CD4-positive, alpha-beta T cell treated with Interleukin-15 for 4 hours (primary cell): ENCODE measurements at regions not wholly inside any gene's neighbourhood (a gene's known extent, or its start where the extent isn't known, plus 50 kb on each side); places are given as distances from the start of the nearest gene placed in this dataset.

Experiments used
- DNase-seq: peaks from one replicate; pipeline ENCODE4 v3.0.0-alpha.2; 2020; ENCODE audit warnings: low spot score

- DNase-seq: no peak
Measured at GRCh38 chr21:35116777-35117176, 67.7 kb upstream of the RUNX1 start.

GRCh38 chr21:35113064-35113463 lies 64.0 kb upstream of the RUNX1 start:
- no peak for DNase-seq

- no peak for DNase-seq
Measured at GRCh38 chr21:35111321-35111930, 62.3 kb upstream of the RUNX1 start.

- no peak for DNase-seq
Measured at GRCh38 chr21:35108887-35109286, 59.8 kb upstream of the RUNX1 start.

GRCh38 chr21:35107520-35107919 lies 58.4 kb upstream of the RUNX1 start:
- no peak for DNase-seq

GRCh38 chr21:35106246-35106835 lies 57.2 kb upstream of the RUNX1 start:
- no peak for DNase-seq

- DNase-seq: peak; percentile 13
Measured at GRCh38 chr21:35102488-35103371, 53.6 kb upstream of the RUNX1 start.

- DNase-seq: no peak
Measured at GRCh38 chr21:35100349-35100811, 51.3 kb upstream of the RUNX1 start.

GRCh38 chr21:35099310-35099709 lies 50.2 kb upstream of the RUNX1 start:
- no peak for DNase-seq
